Left ventricle myocardium superior (tissue), 1 donor: ENCODE measurements at regions not wholly inside any gene's neighbourhood (a gene's known extent, or its start where the extent isn't known, plus 50 kb on each side); places are given as distances from the start of the nearest gene placed in this dataset.
A peak's percentile ranks its signal among the peaks of the same experiment; 100 is the strongest.
"Not testable (repeated sequence)": the region's sequence is repeated elsewhere in the genome, so short reads cannot be mapped to it uniquely, and the experiment has no call there.

Source experiments
- ATAC-seq: fragments of 200-7000 bp; cut with Tn5 transposase; one replicate; pipeline ENCODE4 v1.9.1; 2020; ENCODE audit warnings: mild to moderate bottlenecking, moderate library complexity
- DNase-seq: peaks from one replicate; pipeline ENCODE4 v3.0.0-alpha.2; 2020
- intact Hi-C: fragments of 100-400 bp; cut with micrococcal nuclease; formaldehyde crosslinking; loops from one replicate; pipeline ENCODE4 v1.11.0; 2022
- donor health status: DM: no; HTN: yes; CAD: no; lungs with severe emphysema.

GRCh38 chr5:125467222-125467621, 720.8 kb upstream of the ZNF608 start:
- ATAC-seq (no peak), DNase-seq (no peak)
- intact Hi-C loops = no loop called here

DNA sequence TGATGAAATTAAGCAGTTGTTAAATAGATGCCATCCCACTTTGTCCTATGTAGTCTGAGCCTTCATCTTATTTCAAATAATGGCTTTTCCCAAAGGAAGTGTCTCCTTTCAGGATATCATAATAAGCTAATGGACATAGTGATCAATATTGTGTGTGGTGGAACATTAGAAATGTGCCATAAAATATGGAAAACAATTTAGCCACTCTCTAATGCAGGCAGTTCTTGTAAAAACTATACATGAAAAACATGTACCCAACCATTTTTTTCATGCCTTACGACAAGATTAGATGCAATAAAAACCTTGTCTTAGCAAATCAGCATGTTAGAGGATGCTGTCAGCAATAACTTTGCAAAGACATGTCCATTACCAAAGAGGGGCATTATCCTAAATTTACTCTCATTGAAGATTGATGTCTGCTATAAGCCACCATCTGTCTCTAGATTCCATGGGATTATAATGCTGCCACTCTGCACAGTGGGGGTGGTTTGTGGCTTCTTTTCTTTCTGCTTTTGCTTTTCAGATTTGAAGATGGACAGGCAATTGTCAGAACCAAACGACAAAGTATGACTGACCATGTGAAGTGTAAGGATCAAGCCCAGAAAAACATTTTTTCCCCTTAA, 724.0 kb upstream of the ZNF608 start:
- intact Hi-C loops = no loop called here

GRCh38 chr5:125476901-125477585, 730.6 kb upstream of the ZNF608 start:
- intact Hi-C loops = no loop called here
- DNase-seq = no peak
- no peak for ATAC-seq

More for the DNA sequence above, 724.0 kb upstream of the ZNF608 start:
- no peak for DNase-seq
- no peak for ATAC-seq

- intact Hi-C loops = no loop called here
- DNase-seq (no peak), ATAC-seq (no peak)
Observed at GRCh38 chr5:125477586-125477975, 731.1 kb upstream of the ZNF608 start.

GRCh38 chr5:125478599-125478998, 732.2 kb upstream of the ZNF608 start:
- DNase-seq (no peak), ATAC-seq (no peak)
- intact Hi-C loops = no loop called here

GRCh38 chr5:125480911-125481310, 734.5 kb upstream of the ZNF608 start:
- DNase-seq (no peak), ATAC-seq (no peak)
- intact Hi-C loops = no loop called here

- intact Hi-C loops = no loop called here
- ATAC-seq (no peak), DNase-seq (no peak)
Observed at GRCh38 chr5:125481506-125482465, 735.3 kb upstream of the ZNF608 start.

GRCh38 chr5:125483609-125484008, 737.2 kb upstream of the ZNF608 start:
- ATAC-seq (no peak), DNase-seq (no peak)
- intact Hi-C loops = no loop called here

DNA sequence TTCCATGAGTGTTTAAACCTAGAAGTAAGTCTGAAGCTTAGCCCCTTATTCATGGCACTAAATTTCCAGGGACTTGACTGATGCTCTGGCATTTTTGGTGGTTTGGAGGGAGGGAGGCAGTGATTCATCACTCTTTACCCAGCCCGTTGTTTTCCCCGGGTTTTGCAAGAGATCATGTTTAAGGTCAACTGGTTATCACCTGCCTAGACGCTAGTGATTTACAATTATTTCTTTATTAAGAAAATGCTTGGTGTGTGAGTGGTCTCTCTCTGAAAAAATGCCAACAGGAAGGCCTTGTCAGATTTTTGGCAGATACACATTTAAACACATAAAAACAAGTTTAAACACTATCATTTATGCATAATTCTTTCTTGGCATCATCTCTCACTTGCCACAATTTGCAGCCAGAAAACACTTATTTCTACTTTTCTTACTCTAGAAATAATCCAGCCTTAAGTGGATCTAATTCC, 737.9 kb upstream of the ZNF608 start:
- intact Hi-C loops = no loop called here
- ATAC-seq = peak; percentile 34
- no peak for DNase-seq

GRCh38 chr5:125484742-125485641, 738.6 kb upstream of the ZNF608 start:
- intact Hi-C loops = no loop called here
- DNase-seq (peak; percentile 78), ATAC-seq (peak; percentile 93)

DNA sequence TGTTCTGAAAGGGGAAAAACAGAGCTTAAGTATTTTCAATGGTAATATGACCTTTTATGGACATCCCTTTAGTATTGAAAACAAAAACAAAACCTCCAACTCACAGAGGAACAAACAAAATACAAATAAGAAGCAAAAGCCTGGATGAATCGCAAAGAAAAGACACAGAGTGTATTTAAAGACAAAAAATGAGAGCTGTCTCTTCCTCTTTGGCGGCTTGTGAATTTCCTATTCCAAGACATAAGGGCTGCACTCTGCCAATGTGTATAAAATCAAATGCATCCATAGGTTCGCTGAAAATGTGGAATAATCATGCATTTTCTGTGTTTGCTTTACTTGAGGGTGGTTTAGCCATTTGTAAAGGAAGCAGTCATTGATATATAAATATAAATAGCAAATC, 739.3 kb upstream of the ZNF608 start:
- intact Hi-C loops = no loop called here

GRCh38 chr5:125486634-125487033, 740.2 kb upstream of the ZNF608 start:
- no peak for ATAC-seq
- intact Hi-C loops = no loop called here
- DNase-seq = no peak

More for the DNA sequence above, 739.3 kb upstream of the ZNF608 start:
- ATAC-seq = no peak
- no peak for DNase-seq

- ATAC-seq (no peak), DNase-seq (no peak)
- intact Hi-C loops = no loop called here
Observed at GRCh38 chr5:125487231-125487630, 740.8 kb upstream of the ZNF608 start.

DNA sequence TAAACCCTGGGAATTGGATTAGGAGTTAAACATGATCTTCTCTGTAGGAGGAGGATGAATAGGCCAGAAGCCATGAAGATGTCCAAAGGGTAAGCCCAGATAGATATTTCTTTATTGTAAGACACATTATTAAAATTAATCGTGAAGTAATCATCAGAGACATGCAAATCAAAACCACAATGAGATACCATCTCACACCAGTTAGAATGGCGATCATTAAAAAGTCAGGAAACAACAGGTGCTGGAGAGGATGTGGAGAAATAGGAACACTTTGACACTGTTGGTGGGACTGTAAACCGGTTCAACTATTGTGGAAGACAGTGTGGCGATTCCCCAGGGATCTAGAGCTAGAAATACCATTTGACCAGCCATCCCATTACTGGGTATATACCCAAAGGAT, 741.2 kb upstream of the ZNF608 start:
- ATAC-seq, intact Hi-C loops: not testable (repeated sequence)

DNA sequence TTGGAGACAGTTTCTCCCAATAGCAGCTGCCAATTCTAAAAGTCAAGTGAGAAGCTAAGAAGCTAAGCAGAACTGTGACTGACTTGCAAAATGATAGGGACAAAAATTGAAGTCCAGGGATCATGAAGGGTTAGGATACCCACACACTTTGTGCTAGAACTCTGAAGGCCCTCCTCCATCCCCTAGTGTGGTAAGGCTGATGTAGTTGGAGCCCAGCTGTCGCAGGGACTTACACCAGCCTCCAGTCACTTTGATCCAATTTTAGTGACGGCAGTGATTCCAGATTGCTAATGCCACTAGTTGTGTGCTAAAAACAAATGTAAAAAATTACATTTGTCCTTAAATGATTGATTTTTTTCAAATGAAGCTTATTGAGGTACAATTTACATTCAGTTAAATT, 742.7 kb upstream of the ZNF608 start:
- DNase-seq (no peak), ATAC-seq (no peak)
- intact Hi-C loops = no loop called here

More for the DNA sequence above, 741.2 kb upstream of the ZNF608 start:
- DNase-seq = not testable (repeated sequence)

- DNase-seq (no peak), ATAC-seq (no peak)
- intact Hi-C loops = no loop called here
Observed at GRCh38 chr5:125491986-125492492, 745.6 kb upstream of the ZNF608 start.

GRCh38 chr5:125492977-125493376, 746.5 kb upstream of the ZNF608 start:
- intact Hi-C loops = no loop called here
- DNase-seq (no peak), ATAC-seq (no peak)

GRCh38 chr5:125496393-125496792, 750.0 kb upstream of the ZNF608 start:
- no peak for ATAC-seq
- DNase-seq = no peak
- intact Hi-C loops = no loop called here

- intact Hi-C loops = no loop called here
- ATAC-seq = no peak
Observed at GRCh38 chr5:125497651-125498050, 751.2 kb upstream of the ZNF608 start.

More at GRCh38 chr5:125497651-125498050, 751.2 kb upstream of the ZNF608 start:
- DNase-seq = no peak
